ENCODE measurements at regions not wholly inside any gene's neighbourhood (a gene's known extent, or its start where the extent isn't known, plus 50 kb on each side); places are given as distances from the start of the nearest gene placed in this dataset.

GRCh38 chr22:35488513-35488912 lies 52.1 kb upstream of the RASD2 start:
- H3K27ac Mint-ChIP-seq = no peak overlapping the region
- POLR2A ChIA-PET = no interaction called here
- H3K4me1 Mint-ChIP-seq = no peaks in the 10 kb centered on the region
- DNase-seq (no peak), ATAC-seq (ENCODE audit: low read depth) (no peak)
- H3K36me3 Mint-ChIP-seq = no peaks in the 10 kb centered on the region
- H3K4me3 Mint-ChIP-seq = no peak overlapping the region
- peaks cover 4% of the 10 kb centered on the region for H3K27me3 Mint-ChIP-seq
- H3K9me3 Mint-ChIP-seq = no peaks in the 10 kb centered on the region

GRCh38 chr22:35489239-35489638 lies 51.4 kb upstream of the RASD2 start:
- no peak overlapping the region for H3K4me3 Mint-ChIP-seq
- DNase-seq = no peak
- ATAC-seq (ENCODE audit: low read depth) = no peak
- H3K27ac Mint-ChIP-seq = no peak overlapping the region
- no peaks in the 10 kb centered on the region for H3K9me3 Mint-ChIP-seq
- no peaks in the 10 kb centered on the region for H3K4me1 Mint-ChIP-seq
- H3K36me3 Mint-ChIP-seq = no peaks in the 10 kb centered on the region
- POLR2A ChIA-PET = no interaction called here
- peaks cover 6% of the 10 kb centered on the region for H3K27me3 Mint-ChIP-seq
